AG04449 (cell line): ENCODE measurements at regions not wholly inside any gene's neighbourhood (a gene's known extent, or its start where the extent isn't known, plus 50 kb on each side); places are given as distances from the start of the nearest gene placed in this dataset.

Experiments used
- CTCF ChIA-PET: fragments of 350-600 bp; formaldehyde crosslinking; extraction: SDS; loops from one replicate; lab custom pipeline; 2021; ENCODE audit warnings: antibody characterized with exemption; lab: Yijun Ruan, JAX
- POLR2A ChIA-PET: fragments of 400-600, 350-600 bp; formaldehyde crosslinking; extraction: SDS; loops from one replicate; lab custom pipeline; 2020; ENCODE audit warnings: antibody characterized with exemption, inconsistent platforms; lab: Yijun Ruan, JAX
- DNase-seq: peaks from one replicate; pipeline ENCODE4 v3.0.0-alpha.2; 2010; ENCODE audit warnings: low read depth, low spot score
- H3K4me3 ChIP-seq: 2 replicates; pipeline ENCODE4 v1.5.1; 2011; ENCODE audit warnings: low read depth, mild to moderate bottlenecking, control low read depth, low read length
- CTCF ChIP-seq: IDR thresholded peaks from one replicate; pipeline ENCODE4 v1.5.1; 2011; ENCODE audit warnings: mild to moderate bottlenecking, moderate library complexity, low read length, control low read depth, inconsistent platforms; ENCODE audit not compliant: insufficient read depth; ENCODE audit errors: missing control alignments

- H3K4me3 ChIP-seq, result no peak overlapping the region
- no peak for DNase-seq
- CTCF ChIA-PET, result interaction anchor here (1.3 to 1.7 kb wide), 2 partner anchors 36 to 37 kb away, joined by 3 to 6 read pairs; no protein-coding TSS in a partner anchor
- POLR2A ChIA-PET, result no interaction called here
- no peak for TF ChIP-seq CTCF
These were observed 157.5 kb downstream of the MACROH2A1 start for GRCh38 chr5:135241536-135241935.

- no peak overlapping the region for H3K4me3 ChIP-seq
- ChIA-PET CTCF (interaction anchor here (0.7 to 2.3 kb wide), 3 partner anchors 10 to 37 kb away, joined by 3 to 5 read pairs (median 3); no protein-coding TSS in a partner anchor), POLR2A (interaction anchor here (1.0 kb wide), 1 partner anchor 22 kb away, joined by 3 read pairs; no protein-coding TSS in a partner anchor)
- DNase-seq, result no peak
- no peak for TF ChIP-seq CTCF
These were observed 158.2 kb downstream of the MACROH2A1 start for GRCh38 chr5:135240781-135241360.

GRCh38 chr5:135240283-135240633 is 158.8 kb downstream of the MACROH2A1 start:
- no peak for DNase-seq
- CTCF ChIA-PET, result interaction anchor here (0.7 to 2.3 kb wide), 3 partner anchors 9 to 22 kb away, joined by 3 to 5 read pairs (median 4); no protein-coding TSS in a partner anchor
- no peak for TF ChIP-seq CTCF
- no peak overlapping the region for H3K4me3 ChIP-seq
- POLR2A ChIA-PET, result interaction anchor here (1.0 kb wide), 1 partner anchor 22 kb away, joined by 3 read pairs; no protein-coding TSS in a partner anchor

- no peak overlapping the region for H3K4me3 ChIP-seq
- POLR2A ChIA-PET, result interaction anchor here (1.0 kb wide), 1 partner anchor 21 kb away, joined by 3 read pairs; no protein-coding TSS in a partner anchor
- TF ChIP-seq CTCF, result no peak
- CTCF ChIA-PET, result interaction anchor here (1.2 to 2.3 kb wide), 2 partner anchors 12 to 21 kb away, joined by 4 to 5 read pairs; no protein-coding TSS in a partner anchor
- DNase-seq, result no peak
These were observed 159.4 kb downstream of the MACROH2A1 start for GRCh38 chr5:135239453-135240282.

GRCh38 chr5:135238622-135239452 is 160.2 kb downstream of the MACROH2A1 start:
- DNase-seq, result no peak

More at GRCh38 chr5:135238622-135239452, 160.2 kb downstream of the MACROH2A1 start:
- no peak for TF ChIP-seq CTCF
- ChIA-PET POLR2A (no interaction called here), CTCF (interaction anchor here (1.2 to 2.3 kb wide), 2 partner anchors 11 to 20 kb away, joined by 4 to 5 read pairs; no protein-coding TSS in a partner anchor)
- no peak overlapping the region for H3K4me3 ChIP-seq
